Ishikawa (cell line): ENCODE measurements at regions not wholly inside any gene's neighbourhood (a gene's known extent, or its start where the extent isn't known, plus 50 kb on each side); places are given as distances from the start of the nearest gene placed in this dataset.

Experiments used
- EGR1 ChIP-seq: IDR thresholded peaks from 2 replicates; pipeline ENCODE4 v1.6.1; 2012
- EP300 ChIP-seq: IDR thresholded peaks from 2 replicates; pipeline ENCODE4 v1.6.1; 2012; ENCODE audit warnings: borderline replicate concordance
- REST ChIP-seq: IDR thresholded peaks from 2 replicates; pipeline ENCODE4 v1.6.1; 2012; ENCODE audit warnings: low read depth, mild to moderate bottlenecking
- TAF1 ChIP-seq: IDR thresholded peaks from 2 replicates; pipeline ENCODE4 v1.6.1; 2012; ENCODE audit warnings: low read depth, mild to moderate bottlenecking
- USF1 ChIP-seq: IDR thresholded peaks from 2 replicates; pipeline ENCODE4 v1.6.1; 2012

- no peak for TF ChIP-seq EP300
- TF ChIP-seq EGR1 = no peak
- no peak for TF ChIP-seq USF1
- TF ChIP-seq TAF1 = no peak
- TF ChIP-seq REST = no peak
These were observed 288.9 kb downstream of the ZBBX start for GRCh38 chr3:167091226-167091625.
